IPS-NIHi7 (cell line): ENCODE measurements at regions not wholly inside any gene's neighbourhood (a gene's known extent, or its start where the extent isn't known, plus 50 kb on each side); places are given as distances from the start of the nearest gene placed in this dataset.
"Not testable (repeated sequence)": the region's sequence is repeated elsewhere in the genome, so short reads cannot be mapped to it uniquely, and the experiment has no call there.

Experiments
- DNase-seq: peaks from one replicate; pipeline ENCODE4 v3.0.0; 2012; ENCODE audit warnings: mixed read lengths; ENCODE audit errors: extremely low spot score

DNA sequence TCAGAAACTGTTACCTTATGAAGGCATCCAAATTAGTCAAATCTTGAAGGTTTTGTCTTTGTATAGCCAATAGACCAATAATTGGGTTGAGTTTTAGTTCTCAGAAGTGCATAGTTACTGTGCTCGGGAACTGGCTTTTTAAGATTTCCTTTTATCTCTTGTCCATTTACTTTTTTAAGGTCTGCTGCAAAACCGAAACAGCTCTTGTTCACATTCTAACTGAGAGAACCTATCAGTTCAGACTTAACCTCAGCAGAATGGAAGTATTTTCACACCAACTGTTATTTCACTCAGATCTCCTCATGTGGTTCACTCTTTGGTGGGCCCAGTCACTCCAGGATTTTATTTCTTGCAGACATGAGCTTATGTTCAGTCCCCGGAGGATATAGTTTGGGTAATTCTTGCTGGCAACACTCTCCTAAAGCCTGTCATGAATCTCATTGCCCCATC, 55.5 kb downstream of the TPBG start:
- no peak for DNase-seq

- no peak for DNase-seq
Measured at GRCh38 chr6:82419859-82420258, 56.2 kb downstream of the TPBG start.

GRCh38 chr6:82430611-82431010, 67.0 kb downstream of the TPBG start:
- DNase-seq, result no peak

GRCh38 chr6:82436740-82437139, 73.1 kb downstream of the TPBG start:
- DNase-seq, result no peak

DNA sequence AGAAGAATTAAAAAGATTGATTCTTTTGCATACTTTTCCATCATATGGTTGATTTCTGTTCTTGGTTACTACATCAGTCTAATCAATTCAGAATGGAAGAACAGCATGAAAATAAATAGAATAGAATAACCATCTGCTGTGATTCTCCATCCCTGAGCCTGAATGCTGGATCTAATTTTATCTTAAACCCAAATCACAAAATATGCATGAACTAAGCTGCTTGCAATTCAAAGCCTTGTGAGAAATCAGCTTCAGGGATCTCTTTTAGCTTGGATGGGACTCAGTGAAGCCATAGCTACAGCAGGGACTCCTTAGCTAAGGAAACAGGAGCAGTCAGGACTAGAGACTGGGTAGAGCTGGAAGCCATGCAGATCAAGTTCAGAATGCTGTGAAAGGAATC, 74.1 kb downstream of the TPBG start:
- DNase-seq, result no peak

DNA sequence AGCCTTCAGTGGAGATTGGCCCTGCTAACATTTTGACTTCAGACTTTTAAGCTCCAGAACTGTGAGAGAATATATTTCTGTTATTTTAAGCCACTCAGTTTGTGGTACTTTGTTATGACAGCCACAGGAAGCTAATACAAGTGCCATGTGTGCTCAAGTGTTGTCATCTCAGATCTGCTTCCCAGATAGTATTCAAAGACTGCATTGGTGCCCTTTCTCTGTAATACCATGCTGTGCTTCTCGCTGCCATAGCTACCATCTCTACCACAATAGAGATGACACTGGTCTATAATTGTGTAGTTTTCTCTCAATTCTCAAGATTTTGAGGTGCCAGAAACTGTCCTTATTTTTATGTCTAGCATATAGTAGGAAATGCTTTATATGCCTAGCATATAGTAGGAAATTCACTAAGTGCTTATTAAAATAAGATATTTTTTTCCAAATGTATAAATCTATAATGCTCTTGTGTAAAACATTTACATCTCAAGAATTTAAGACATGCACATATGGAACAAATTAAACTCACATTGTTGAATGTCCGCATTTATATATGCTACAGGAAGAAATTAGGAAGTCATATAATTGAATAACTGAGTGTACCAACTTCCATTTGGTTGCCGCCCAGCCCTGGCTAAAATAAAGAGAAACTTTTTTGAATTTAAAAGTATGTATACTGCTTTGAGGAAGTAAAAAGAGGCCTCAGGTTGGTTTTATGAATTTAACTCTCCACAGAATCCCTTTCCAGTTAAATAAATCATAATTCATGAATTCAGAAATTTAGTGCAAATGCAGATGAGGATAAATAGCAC, 77.6 kb downstream of the TPBG start:
- no peak for DNase-seq

DNA sequence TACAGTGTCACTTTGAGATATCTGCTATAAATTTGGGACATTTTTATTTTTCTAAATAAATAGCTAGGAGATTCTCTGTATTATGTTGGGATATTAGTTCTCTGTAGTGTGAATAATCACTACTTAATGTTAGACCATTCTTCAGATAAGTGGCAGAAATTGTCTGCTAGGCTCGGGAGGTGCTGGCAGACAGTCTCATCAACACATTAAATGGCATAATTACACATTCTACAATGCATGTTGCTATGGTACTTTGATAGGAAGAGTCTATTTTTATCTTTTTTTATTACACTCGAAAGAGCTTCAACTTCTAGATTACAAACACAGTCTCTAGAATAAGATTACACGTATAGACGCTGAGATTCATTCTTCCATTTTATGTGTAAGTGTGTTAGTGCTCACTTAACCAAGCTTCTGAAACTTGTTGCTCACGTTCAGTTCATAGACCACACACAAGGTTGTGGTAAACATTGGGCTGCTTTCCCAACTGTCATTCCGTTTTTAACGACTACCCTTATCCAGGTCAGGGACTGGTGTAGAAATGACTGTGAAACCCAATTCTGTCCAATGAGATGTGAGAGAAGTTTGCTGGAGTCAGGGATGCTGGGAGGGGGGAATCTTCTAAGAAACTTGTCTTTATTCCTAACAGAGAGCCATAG, 78.6 kb downstream of the TPBG start:
- no peak for DNase-seq

GRCh38 chr6:82458147-82458546, 94.5 kb downstream of the TPBG start:
- DNase-seq, result no peak

- no peak for DNase-seq
Measured at GRCh38 chr6:82458705-82459104, 95.1 kb downstream of the TPBG start.

DNA sequence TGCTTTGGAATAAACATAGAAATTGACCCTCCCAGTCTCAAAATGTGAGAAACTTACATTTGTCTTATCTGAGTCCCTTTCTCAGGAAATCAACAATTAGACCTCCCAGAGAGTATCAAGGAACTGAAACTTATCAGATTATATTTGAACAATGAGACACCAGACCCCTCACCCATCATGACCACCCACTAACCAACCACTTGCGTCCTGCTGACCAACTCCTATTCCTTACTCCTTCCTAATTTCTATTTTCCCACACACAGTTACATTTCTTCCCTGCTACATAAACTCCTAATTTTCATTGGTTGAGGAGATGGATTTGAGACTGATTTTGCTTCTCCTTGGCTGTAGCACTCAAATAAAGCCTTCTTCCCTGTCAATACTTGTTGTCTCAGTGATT, 97.9 kb downstream of the TPBG start:
- DNase-seq, result no peak

- no peak for DNase-seq
Measured at GRCh38 chr6:82467338-82467737, 103.7 kb downstream of the TPBG start.

DNA sequence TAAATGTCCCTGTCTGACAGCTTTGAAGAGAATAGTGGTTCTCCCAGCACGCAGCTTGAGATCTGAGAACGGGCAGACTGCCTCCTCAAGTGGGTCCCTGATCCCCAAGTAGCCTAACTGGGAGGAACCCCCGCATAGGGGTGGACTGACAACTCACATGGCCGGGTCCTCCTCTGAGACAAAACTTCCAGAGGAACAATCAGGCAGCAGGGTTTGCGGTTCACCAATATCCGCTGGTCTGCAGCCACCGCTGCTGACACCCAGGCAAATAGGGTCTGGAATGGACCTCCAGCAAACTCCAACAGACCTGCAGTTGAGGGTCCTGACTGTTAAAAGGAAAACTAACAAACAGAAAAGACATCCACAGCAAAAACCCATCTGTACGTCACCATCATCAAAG, 106.5 kb downstream of the TPBG start:
- DNase-seq, result not testable (repeated sequence)

DNA sequence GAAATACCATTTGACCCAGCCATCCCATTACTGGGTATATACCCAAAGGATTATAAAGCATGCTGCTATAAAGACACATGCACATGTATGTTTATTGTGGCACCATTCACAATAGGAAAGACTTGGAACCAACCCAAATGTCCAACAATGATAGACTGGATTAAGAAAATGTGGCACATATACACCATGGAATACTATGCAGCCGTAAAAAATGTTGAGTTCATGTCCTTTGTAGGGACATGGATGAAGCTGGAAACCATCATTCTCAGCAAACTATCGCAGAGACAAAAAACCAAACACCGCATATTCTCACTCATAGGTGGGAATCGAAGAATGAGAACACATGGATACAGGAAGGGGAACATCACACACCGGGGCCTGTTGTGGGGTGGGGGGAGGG, 111.5 kb downstream of the TPBG start:
- DNase-seq, result not testable (repeated sequence)

- DNase-seq, result no peak
Measured at GRCh38 chr6:82484001-82484400, 120.4 kb downstream of the TPBG start.

DNA sequence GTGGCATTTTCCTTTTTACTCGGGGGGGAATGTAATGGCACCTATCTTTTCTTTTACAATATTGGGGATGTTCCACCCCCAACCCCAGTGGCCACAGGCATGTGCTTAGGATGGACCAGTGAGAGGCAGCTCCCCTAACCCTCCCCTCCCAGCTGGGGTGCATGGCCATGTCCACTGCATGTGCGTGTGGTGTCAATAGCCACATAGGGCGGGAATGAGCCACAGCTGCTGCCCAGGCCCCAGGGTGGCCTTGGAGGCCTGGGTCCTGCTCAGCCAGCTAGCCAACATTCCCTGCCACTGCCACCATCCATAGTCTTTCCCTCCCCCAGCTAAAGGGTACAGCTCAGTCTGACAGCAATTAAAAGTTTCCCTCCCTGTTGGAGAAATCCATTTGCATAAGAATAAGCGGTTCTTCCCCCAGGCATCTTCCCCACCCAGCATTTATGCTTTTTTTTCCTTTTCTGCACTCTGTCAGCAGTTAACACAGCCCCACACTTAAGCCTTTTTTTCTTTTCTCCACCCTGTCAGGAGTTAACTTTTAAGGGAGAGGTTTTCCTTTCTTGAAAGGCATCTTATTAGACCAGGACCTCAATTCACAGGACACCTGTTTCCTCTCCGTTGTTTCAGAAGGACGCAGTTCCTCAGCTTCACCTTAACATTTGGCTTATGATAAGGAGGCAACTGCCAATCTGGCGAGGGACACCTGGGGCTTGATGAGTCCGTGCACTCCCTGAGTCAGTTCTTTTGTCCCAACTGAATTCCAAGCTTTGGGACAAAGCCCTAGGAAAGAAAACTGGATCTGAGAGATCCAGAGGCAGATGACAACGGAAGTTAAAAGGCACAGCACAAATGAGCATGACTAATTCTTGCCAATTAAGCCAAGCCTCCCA, 121.4 kb downstream of the TPBG start:
- DNase-seq, result no peak

DNA sequence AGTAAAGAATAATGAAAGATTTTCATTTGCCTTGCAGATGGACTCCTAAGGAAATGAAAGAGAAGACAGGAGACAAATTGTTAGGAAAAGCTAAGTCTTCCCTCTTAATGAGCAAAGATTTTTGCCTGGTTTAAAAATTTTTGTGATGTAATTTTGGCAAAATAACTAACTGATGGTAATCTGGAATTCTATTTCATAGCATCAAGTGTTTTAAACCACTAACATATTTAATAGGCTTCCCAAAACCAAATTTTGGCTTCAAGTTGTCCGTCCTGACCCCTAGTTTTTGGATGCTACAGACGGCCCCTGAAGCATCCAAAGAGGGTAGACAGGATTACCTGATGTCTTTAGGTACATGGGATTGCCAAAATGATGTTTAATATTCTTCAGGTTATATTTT, 124.3 kb downstream of the TPBG start:
- DNase-seq, result no peak

- DNase-seq, result no peak
Measured at GRCh38 chr6:82488403-82488802, 124.8 kb downstream of the TPBG start.

DNA sequence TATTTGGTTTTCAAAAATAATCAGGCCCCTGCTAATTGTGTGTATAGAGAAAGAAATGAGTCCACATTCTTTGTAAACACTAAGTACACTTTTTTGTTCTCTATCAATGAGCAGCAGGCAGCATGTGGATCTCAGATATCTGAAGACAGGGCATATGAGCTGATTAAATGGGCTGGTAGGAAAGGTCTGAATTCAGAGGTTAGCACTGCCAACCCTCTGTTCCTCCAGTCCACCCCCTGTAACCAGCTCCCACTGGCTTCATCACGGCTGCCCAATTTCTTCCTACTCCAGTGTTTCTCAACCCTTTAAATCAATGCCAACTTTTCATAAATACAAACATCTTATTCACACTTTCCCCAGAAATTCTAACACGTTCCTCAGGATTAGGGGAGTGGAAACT, 128.5 kb downstream of the TPBG start:
- no peak for DNase-seq

DNA sequence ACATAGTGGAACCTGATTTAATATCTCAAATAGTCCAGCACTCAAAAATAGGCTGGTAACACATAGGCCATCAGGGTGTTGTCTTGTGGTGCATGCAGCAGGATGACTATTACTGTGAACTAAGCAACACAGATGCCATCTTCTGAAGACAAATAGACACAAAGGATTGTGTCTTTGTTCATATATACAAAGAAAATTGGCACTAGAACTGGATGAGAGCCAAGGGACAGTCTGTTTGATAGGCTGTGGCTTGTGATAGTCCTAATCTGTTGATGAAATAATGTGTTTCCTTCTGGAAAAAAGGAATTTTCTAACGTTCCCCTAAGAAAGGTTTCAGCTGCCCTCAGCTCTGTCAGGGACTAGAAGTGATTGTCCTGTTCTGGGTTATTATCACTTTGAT, 129.8 kb downstream of the TPBG start:
- no peak for DNase-seq

GRCh38 chr6:82494367-82494766, 130.8 kb downstream of the TPBG start:
- DNase-seq, result no peak

DNA sequence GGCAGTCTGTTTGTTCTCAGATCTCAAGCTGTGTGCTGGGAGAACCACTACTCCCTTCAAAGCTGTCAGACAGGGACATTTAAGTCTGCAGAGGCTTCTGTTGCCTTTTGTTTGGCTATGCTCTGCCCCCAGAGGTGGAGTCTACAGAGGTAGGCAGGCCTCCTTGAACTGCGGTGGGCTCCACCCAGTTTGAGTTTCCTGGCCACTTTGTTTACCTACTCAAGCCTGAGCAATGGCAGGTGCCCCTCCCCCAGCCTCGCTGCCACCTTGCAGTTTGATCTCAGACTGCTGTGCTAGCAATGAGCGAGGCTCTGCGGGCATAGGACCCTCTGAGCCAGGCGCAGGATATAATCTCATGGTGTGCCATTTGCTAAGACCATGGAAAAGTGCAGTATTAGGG, 138.3 kb downstream of the TPBG start:
- not testable (repeated sequence) for DNase-seq

DNA sequence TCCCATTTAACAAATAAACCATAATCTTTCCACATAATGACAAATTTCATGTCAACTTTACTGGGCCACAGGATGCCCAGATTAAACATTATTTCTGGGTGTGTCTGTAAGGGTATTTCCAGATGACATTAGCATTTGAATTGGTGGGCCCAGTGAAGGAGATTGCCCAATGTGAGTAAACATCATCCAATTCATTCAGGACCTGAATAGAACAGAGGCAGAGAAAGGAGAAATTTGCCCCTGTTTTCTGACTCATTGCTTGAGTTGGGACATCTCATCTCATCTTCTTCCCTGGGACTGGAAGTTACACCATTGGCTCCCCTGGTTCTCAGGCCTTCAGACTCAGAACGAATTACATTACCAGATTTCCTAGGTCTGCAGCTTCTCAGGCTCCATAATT, 142.9 kb downstream of the TPBG start:
- DNase-seq, result no peak
